C4-2B (cell line): ENCODE measurements at regions not wholly inside any gene's neighbourhood (a gene's known extent, or its start where the extent isn't known, plus 50 kb on each side); places are given as distances from the start of the nearest gene placed in this dataset.

Experiments used
- CTCF ChIP-seq: fragments of 450-650 bp; conservative IDR thresholded peaks from 2 replicates; pipeline ENCODE4 v1.5.1; 2017; ENCODE audit warnings: mild to moderate bottlenecking
- ZFX ChIP-seq: fragments of 450-650 bp; IDR thresholded peaks from 2 replicates; pipeline ENCODE4 v1.6.1; 2017

- TF ChIP-seq CTCF (no peak), ZFX (no peak)
Measured at GRCh38 chr12:90790747-90791146, 164.2 kb downstream of the CCER1 start.
